GM23338 (cell line): ENCODE measurements at regions not wholly inside any gene's neighbourhood (a gene's known extent, or its start where the extent isn't known, plus 50 kb on each side); places are given as distances from the start of the nearest gene placed in this dataset.

Experiments used
- ATAC-seq: fragments of 200-7000 bp; cut with Tn5 transposase; 3 replicates; pipeline ENCODE4 v1.9.1; 2020
- DNase-seq: peaks from one replicate; pipeline ENCODE4 v3.0.0-alpha.2; 2015; ENCODE audit warnings: low spot score
- H2AFZ ChIP-seq: fragments of 200-600 bp; sonication (generic); 2 replicates; pipeline ENCODE4 v1.8.0; 2016; ENCODE audit warnings: antibody characterized with exemption, mild to moderate bottlenecking, moderate library complexity
- H3F3A ChIP-seq: fragments of 200-600 bp; sonication (generic); replicated peaks from 2 replicates; pipeline ENCODE4 v1.8.0; 2017; ENCODE audit warnings: antibody characterized with exemption, mixed run types, low read depth
- H3K27ac ChIP-seq: fragments of 200-600 bp; sonication (generic); 2 replicates; pipeline ENCODE4 v1.6.1; 2016; ENCODE audit warnings: low read depth
- H3K27me3 ChIP-seq: fragments of 200-600 bp; sonication (generic); 2 replicates; pipeline ENCODE4 v1.8.0; 2016; ENCODE audit warnings: mild to moderate bottlenecking, mixed run types, moderate library complexity; ENCODE audit not compliant: insufficient read depth
- H3K36me3 ChIP-seq: fragments of 200-600 bp; sonication (generic); 2 replicates; pipeline ENCODE4 v1.8.0; 2016; ENCODE audit warnings: mild to moderate bottlenecking; ENCODE audit not compliant: insufficient read depth
- H3K4me1 ChIP-seq: fragments of 200-600 bp; sonication (generic); 2 replicates; pipeline ENCODE4 v1.8.0; 2016; ENCODE audit warnings: mild to moderate bottlenecking, moderate library complexity; ENCODE audit not compliant: insufficient read depth
- H3K4me2 ChIP-seq: fragments of 200-600 bp; sonication (generic); 2 replicates; pipeline ENCODE4 v1.7.1; 2017; ENCODE audit warnings: mixed run types
- H3K4me3 ChIP-seq: fragments of 200-600 bp; sonication (generic); 2 replicates; pipeline ENCODE4 v1.6.1; 2016; ENCODE audit warnings: mixed run types
- H3K79me2 ChIP-seq: fragments of 200-600 bp; sonication (generic); replicated peaks from 2 replicates; pipeline ENCODE4 v1.8.0; 2017; ENCODE audit warnings: mild to moderate bottlenecking; ENCODE audit not compliant: insufficient read depth
- H3K9me2 ChIP-seq: fragments of 200-600 bp; sonication (generic); 2 replicates; pipeline ENCODE4 v1.8.0; 2017; ENCODE audit not compliant: insufficient read depth
- H4K20me1 ChIP-seq: fragments of 200-600 bp; sonication (generic); replicated peaks from 2 replicates; pipeline ENCODE4 v1.8.0; 2017; ENCODE audit warnings: mild to moderate bottlenecking; ENCODE audit not compliant: insufficient read depth
- H3K27ac Mint-ChIP-seq: 2 replicates; pipeline ENCODE4 v1.8.0; 2020; ENCODE audit warnings: inconsistent platforms, mild to moderate bottlenecking, moderate library complexity, mixed read lengths
- H3K27me3 Mint-ChIP-seq: 3 replicates; pipeline ENCODE4 v1.8.0; 2022; ENCODE audit warnings: low read depth, mild to moderate bottlenecking, moderate library complexity, mixed read lengths, inconsistent platforms; ENCODE audit not compliant: insufficient read depth, poor library complexity
- H3K36me3 Mint-ChIP-seq: 3 replicates; pipeline ENCODE4 v1.8.0; 2021; ENCODE audit warnings: low read depth, mild to moderate bottlenecking, inconsistent platforms, moderate library complexity, mixed read lengths
- H3K4me1 Mint-ChIP-seq: 3 replicates; pipeline ENCODE4 v1.8.0; 2020; ENCODE audit warnings: mild to moderate bottlenecking, inconsistent platforms, mixed read lengths
- H3K4me3 Mint-ChIP-seq: 3 replicates; pipeline ENCODE4 v1.8.0; 2021; ENCODE audit warnings: moderate library complexity, mild to moderate bottlenecking, inconsistent platforms, mixed read lengths
- H3K9me3 Mint-ChIP-seq: 3 replicates; pipeline ENCODE4 v1.8.0; 2020; ENCODE audit warnings: moderate library complexity, mild to moderate bottlenecking, inconsistent platforms, mixed read lengths
- CREB1 ChIP-seq: fragments of 250-450 bp; sonication (Bioruptor Pico); IDR thresholded peaks from 2 replicates; pipeline ENCODE4 v1.5.0; 2020; ENCODE audit warnings: low read depth, mild to moderate bottlenecking, moderate library complexity
- CTCF ChIP-seq, 2 experiments: fragments of 200-600 bp in 1 of 2; sonication (generic) in 1 of 2; conservative IDR thresholded peaks; 2 replicates each; pipeline versions ENCODE4 v1.5.1 to v1.6.1; 2016 to 2017; ENCODE audit warnings: antibody characterized with exemption in 2 of 2, low read depth in 2 of 2, mild to moderate bottlenecking in 2 of 2, moderate library complexity in 1 of 2
- ETS1 ChIP-seq: IDR thresholded peaks from 2 replicates; pipeline ENCODE4 v1.6.1; 2016; ENCODE audit warnings: antibody characterized with exemption
- EZH2 ChIP-seq: fragments of 200-600 bp; sonication (generic); IDR thresholded peaks from one replicate; pipeline ENCODE4 v1.8.0; 2017; ENCODE audit warnings: antibody characterized with exemption, mild to moderate bottlenecking, low read depth; ENCODE audit not compliant: unreplicated experiment
- EZH2phosphoT487 ChIP-seq: fragments of 200-600 bp; sonication (generic); IDR thresholded peaks from one replicate; pipeline ENCODE4 v1.8.1; 2018; ENCODE audit warnings: antibody characterized with exemption; ENCODE audit not compliant: unreplicated experiment
- NANOG ChIP-seq: IDR thresholded peaks from 2 replicates; pipeline ENCODE4 v1.6.1; 2016; ENCODE audit warnings: antibody characterized with exemption, borderline replicate concordance
- POLR2AphosphoS5 ChIP-seq: IDR thresholded peaks from 2 replicates; pipeline ENCODE4 v1.6.1; 2016; ENCODE audit warnings: antibody characterized with exemption, low read depth
- REST ChIP-seq: IDR thresholded peaks from one replicate; pipeline ENCODE4 v1.6.1; 2018; ENCODE audit warnings: antibody characterized with exemption; ENCODE audit not compliant: unreplicated experiment
- STAT1 ChIP-seq: IDR thresholded peaks from one replicate; pipeline ENCODE4 v1.6.1; 2016; ENCODE audit warnings: antibody characterized with exemption; ENCODE audit not compliant: unreplicated experiment
- ZNF114 ChIP-seq: fragments of 250-450 bp; sonication (Bioruptor Pico); IDR thresholded peaks from 2 replicates; pipeline ENCODE4 v1.5.0; 2020; ENCODE audit warnings: mild to moderate bottlenecking, moderate library complexity
- ZNF331 ChIP-seq: fragments of 250-450 bp; sonication (Bioruptor Pico); IDR thresholded peaks from 2 replicates; pipeline ENCODE4 v1.5.0; 2020; ENCODE audit warnings: low read depth, mild to moderate bottlenecking, moderate library complexity

- TF ChIP-seq EZH2 (no peak), POLR2AphosphoS5 (no peak), NANOG (no peak), ZNF331 (CRISPR knock-in tag) (no peak), EZH2phosphoT487 (no peak), CTCF (conservative IDR thresholded peaks at IDR 0.05; ENCODE audit: low read depth in 2 of 2) (no peak), REST (no peak)
These were observed 117.1 kb upstream of the MKLN1 start (continued) for GRCh38 chr7:131210618-131211017.

- Mint-ChIP-seq H3K4me1 (peaks cover 22% of the 10 kb centered on the region), H3K27ac (no peak overlapping the region), H3K4me3 (no peak overlapping the region), H3K36me3 (no peaks in the 10 kb centered on the region), H3K27me3 (peaks cover 5% of the 10 kb centered on the region), H3K9me3 (peaks cover 6% of the 10 kb centered on the region)
- Histone ChIP-seq H4K20me1 (no peaks in the 10 kb centered on the region), H3K4me1 (peaks cover 12% of the 10 kb centered on the region), H3K36me3 (no peaks in the 10 kb centered on the region), H3K27ac (no peak overlapping the region), H3K4me3 (no peak overlapping the region), H3K27me3 (no peaks in the 10 kb centered on the region), H3K79me2 (no peaks in the 10 kb centered on the region), H3K9me2 (peaks cover 17% of the 10 kb centered on the region; the same call in 1 of the 2 replicates), H2AFZ (no peak overlapping the region), H3K4me2 (no peak overlapping the region), H3F3A (no peaks in the 10 kb centered on the region)
- ATAC-seq (no peak), DNase-seq (no peak)
- TF ChIP-seq EZH2 (no peak), CTCF (conservative IDR thresholded peaks at IDR 0.05; ENCODE audit: low read depth in 2 of 2) (no peak), EZH2phosphoT487 (no peak), STAT1 (no peak), POLR2AphosphoS5 (no peak), CREB1 (no peak), NANOG (no peak), ETS1 (no peak), ZNF114 (CRISPR knock-in tag) (no peak), ZNF331 (CRISPR knock-in tag) (no peak)
These were observed 116.2 kb upstream of the MKLN1 start for GRCh38 chr7:131211500-131211899.
